Epidermal melanocyte (primary cell): ENCODE measurements at regions not wholly inside any gene's neighbourhood (a gene's known extent, or its start where the extent isn't known, plus 50 kb on each side); places are given as distances from the start of the nearest gene placed in this dataset.

ENCODE experiments used
- DNase-seq: peaks from one replicate; pipeline ENCODE4 v3.0.0; 2011; ENCODE audit warnings: low spot score; ENCODE audit not compliant: insufficient read length

- no peak for DNase-seq
These were observed 233.8 kb downstream of the PIK3R1 start for GRCh38 chr5:68449380-68449779.

GRCh38 chr5:68450245-68450852 lies 234.8 kb downstream of the PIK3R1 start:
- DNase-seq: no peak

GRCh38 chr5:68452286-68452685 lies 236.7 kb downstream of the PIK3R1 start:
- DNase-seq: no peak

- DNase-seq: no peak
These were observed 238.6 kb downstream of the PIK3R1 start for GRCh38 chr5:68454172-68454571.

GRCh38 chr5:68454766-68455165 lies 239.2 kb downstream of the PIK3R1 start:
- DNase-seq: no peak

GRCh38 chr5:68455216-68455615 lies 239.7 kb downstream of the PIK3R1 start:
- DNase-seq: no peak

GRCh38 chr5:68456756-68457217 lies 241.2 kb downstream of the PIK3R1 start:
- DNase-seq: no peak

GRCh38 chr5:68457285-68457684 lies 241.7 kb downstream of the PIK3R1 start:
- DNase-seq: no peak

- no peak for DNase-seq
These were observed 243.0 kb downstream of the PIK3R1 start for GRCh38 chr5:68458416-68459021.

- DNase-seq: no peak
These were observed 243.7 kb downstream of the PIK3R1 start for GRCh38 chr5:68459093-68459809.

GRCh38 chr5:68459810-68460139 lies 244.2 kb downstream of the PIK3R1 start:
- DNase-seq: no peak

GRCh38 chr5:68460147-68460798 lies 244.7 kb downstream of the PIK3R1 start:
- no peak for DNase-seq

- DNase-seq: no peak
These were observed 248.1 kb downstream of the PIK3R1 start for GRCh38 chr5:68463606-68464005.

GRCh38 chr5:68464424-68464823 lies 248.9 kb downstream of the PIK3R1 start:
- no peak for DNase-seq

GRCh38 chr5:68465133-68465532 lies 249.6 kb downstream of the PIK3R1 start:
- no peak for DNase-seq

- DNase-seq: no peak
These were observed 250.5 kb downstream of the PIK3R1 start for GRCh38 chr5:68465934-68466551.

- DNase-seq: no peak
These were observed 251.7 kb downstream of the PIK3R1 start for GRCh38 chr5:68467208-68467607.

- no peak for DNase-seq
These were observed 252.2 kb downstream of the PIK3R1 start for GRCh38 chr5:68467794-68468193.

- no peak for DNase-seq
These were observed 252.8 kb downstream of the PIK3R1 start for GRCh38 chr5:68468322-68468721.

- no peak for DNase-seq
These were observed 260.0 kb downstream of the PIK3R1 start for GRCh38 chr5:68475476-68475983.

GRCh38 chr5:68476854-68477253 lies 261.3 kb downstream of the PIK3R1 start:
- DNase-seq: no peak
